Ascending aorta (tissue), 2 donors: ENCODE measurements at regions not wholly inside any gene's neighbourhood (a gene's known extent, or its start where the extent isn't known, plus 50 kb on each side); places are given as distances from the start of the nearest gene placed in this dataset.

Experiments
- DNase-seq, 2 donors: peaks; one replicate each; pipeline ENCODE4 v3.0.0-alpha.2; 2019; ENCODE audit warnings: low spot score in 2 of 2
- H3K27ac ChIP-seq, 2 donors: fragments of 200-600 bp; sonication (generic); one replicate each; pipeline ENCODE4 v1.5.1; 2016 to 2017; ENCODE audit warnings: mild to moderate bottlenecking in 1 of 2
- H3K27me3 ChIP-seq: fragments of 200-600 bp; sonication (generic); one replicate; pipeline ENCODE4 v1.5.1; 2017
- H3K36me3 ChIP-seq, 2 donors: fragments of 200-600 bp; sonication (generic); one replicate each; pipeline ENCODE4 v1.5.1; 2016
- H3K4me1 ChIP-seq, 2 donors: fragments of 200-600 bp; sonication (generic); one replicate each; pipeline ENCODE4 v1.5.1; 2016 to 2017; ENCODE audit warnings: mild to moderate bottlenecking in 1 of 2
- H3K4me3 ChIP-seq, 2 donors: fragments of 200-600 bp; sonication (generic); one replicate each; pipeline ENCODE4 v1.5.1; 2016 to 2017; ENCODE audit warnings: mild to moderate bottlenecking in 1 of 2
- H3K9me3 ChIP-seq, 2 donors: fragments of 200-600 bp; sonication (generic); one replicate each; pipeline ENCODE4 v1.5.1; 2016
- intact Hi-C: fragments of 100-400 bp; cut with DNase I; formaldehyde crosslinking; loops from one replicate; pipeline ENCODE4 v1.15.1; 2023
- TF ChIP-seq, protein P1 (sequence below), 3 experiments: fragments of 200-600 bp in 2 of 3; fragments of 450-650 bp in 1 of 3; sonication (generic) in 2 of 3; IDR thresholded peaks; one replicate each; pipeline ENCODE4 v1.5.1; 2016 to 2019; ENCODE audit warnings: antibody characterized with exemption in 3 of 3, mild to moderate bottlenecking in 1 of 3, moderate library complexity in 1 of 3

DNA sequence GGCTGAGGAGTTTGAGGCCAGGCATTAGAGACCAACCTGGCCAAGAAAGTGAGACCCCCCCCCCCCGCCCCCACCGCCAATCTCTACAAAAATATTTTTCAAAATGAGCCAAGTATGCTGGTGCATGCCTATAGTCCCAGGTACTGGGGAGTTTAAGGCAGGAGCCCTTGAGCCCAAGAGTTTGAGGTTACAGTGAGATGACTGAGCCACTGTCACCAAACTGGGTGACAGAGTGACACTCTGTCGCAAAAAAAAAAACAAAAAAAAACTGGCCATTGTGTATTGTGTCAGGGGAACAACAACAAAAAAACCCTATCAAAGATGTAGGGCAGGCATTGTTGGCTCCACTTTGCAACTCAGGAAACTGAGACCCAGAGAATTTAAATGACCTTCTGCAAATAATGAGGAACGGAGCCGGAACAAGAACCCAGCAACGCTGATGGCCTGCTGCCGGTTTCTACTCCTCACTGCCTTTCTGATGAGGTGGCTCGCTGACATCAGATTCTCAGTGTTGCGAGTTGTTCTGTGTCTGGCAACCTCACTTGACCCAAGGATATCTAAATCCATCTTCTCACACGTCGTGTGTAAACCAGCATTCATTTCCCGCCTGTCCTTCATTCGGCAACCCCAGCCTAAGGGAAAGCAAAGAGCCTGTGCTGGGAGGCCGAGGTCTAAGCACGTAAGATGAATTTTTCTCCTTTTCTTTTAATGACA lies 195.2 kb upstream of the CRY1 start:
- H3K27me3 ChIP-seq = no peaks in the 10 kb centered on the region
- intact Hi-C loops = no loop called here
- no peaks in the 10 kb centered on the region for H3K4me1 ChIP-seq
- TF ChIP-seq, protein P1, sequence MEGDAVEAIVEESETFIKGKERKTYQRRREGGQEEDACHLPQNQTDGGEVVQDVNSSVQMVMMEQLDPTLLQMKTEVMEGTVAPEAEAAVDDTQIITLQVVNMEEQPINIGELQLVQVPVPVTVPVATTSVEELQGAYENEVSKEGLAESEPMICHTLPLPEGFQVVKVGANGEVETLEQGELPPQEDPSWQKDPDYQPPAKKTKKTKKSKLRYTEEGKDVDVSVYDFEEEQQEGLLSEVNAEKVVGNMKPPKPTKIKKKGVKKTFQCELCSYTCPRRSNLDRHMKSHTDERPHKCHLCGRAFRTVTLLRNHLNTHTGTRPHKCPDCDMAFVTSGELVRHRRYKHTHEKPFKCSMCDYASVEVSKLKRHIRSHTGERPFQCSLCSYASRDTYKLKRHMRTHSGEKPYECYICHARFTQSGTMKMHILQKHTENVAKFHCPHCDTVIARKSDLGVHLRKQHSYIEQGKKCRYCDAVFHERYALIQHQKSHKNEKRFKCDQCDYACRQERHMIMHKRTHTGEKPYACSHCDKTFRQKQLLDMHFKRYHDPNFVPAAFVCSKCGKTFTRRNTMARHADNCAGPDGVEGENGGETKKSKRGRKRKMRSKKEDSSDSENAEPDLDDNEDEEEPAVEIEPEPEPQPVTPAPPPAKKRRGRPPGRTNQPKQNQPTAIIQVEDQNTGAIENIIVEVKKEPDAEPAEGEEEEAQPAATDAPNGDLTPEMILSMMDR (IDR thresholded peaks at IDR 0.05) = no peak
- no peak for DNase-seq
- no peak overlapping the region for H3K4me3 ChIP-seq
- no peaks in the 10 kb centered on the region for H3K36me3 ChIP-seq
- no peaks in the 10 kb centered on the region for H3K9me3 ChIP-seq
- no peak overlapping the region for H3K27ac ChIP-seq

DNA sequence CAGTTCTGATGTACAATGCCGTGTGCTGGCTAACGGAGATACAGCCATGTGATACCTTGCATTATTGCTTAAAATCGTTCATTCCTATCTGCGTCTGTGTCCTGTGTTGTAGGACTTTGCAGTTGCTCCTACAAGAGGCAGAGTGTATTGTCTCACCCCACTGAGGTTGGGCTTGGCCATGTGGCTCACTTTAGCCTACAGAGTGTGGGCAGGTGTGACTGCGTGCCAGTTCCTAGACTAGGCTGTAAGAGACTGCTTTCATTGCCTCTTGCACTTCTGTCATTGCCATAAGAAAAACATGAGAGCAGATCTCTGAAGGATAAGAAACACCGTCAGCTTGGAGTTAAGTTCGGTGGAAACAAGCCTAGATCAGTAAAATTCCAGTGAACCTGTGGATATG lies 197.7 kb upstream of the CRY1 start:
- intact Hi-C loops = no loop called here
- no peak overlapping the region for H3K27ac ChIP-seq
- no peak overlapping the region for H3K4me3 ChIP-seq
- no peaks in the 10 kb centered on the region for H3K4me1 ChIP-seq
- H3K27me3 ChIP-seq = no peaks in the 10 kb centered on the region
- no peaks in the 10 kb centered on the region for H3K9me3 ChIP-seq
- no peak for DNase-seq
- TF ChIP-seq, protein P1 (IDR thresholded peaks at IDR 0.05) = no peak
- no peaks in the 10 kb centered on the region for H3K36me3 ChIP-seq

DNA sequence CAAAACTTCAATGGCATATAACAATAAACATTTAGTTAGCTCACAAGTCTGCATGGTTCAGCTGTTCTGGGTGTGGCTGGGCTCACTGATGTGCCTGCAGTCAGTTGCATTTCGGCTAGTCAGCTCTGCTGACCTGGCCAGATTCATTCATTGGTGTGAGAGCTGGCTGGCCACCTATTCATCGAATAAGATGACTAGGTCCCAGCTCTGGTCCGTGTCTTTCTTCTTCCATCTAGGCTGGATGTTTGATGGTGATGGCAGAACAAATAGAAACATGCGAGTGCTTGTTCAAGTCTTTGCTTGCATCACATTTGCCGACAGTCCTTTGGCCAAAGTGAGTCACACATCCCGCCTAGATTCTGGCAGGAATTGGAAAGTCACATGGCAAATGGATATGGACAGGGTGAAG lies 203.3 kb upstream of the CRY1 start:
- intact Hi-C loops = no loop called here
- no peaks in the 10 kb centered on the region for H3K27me3 ChIP-seq

DNA sequence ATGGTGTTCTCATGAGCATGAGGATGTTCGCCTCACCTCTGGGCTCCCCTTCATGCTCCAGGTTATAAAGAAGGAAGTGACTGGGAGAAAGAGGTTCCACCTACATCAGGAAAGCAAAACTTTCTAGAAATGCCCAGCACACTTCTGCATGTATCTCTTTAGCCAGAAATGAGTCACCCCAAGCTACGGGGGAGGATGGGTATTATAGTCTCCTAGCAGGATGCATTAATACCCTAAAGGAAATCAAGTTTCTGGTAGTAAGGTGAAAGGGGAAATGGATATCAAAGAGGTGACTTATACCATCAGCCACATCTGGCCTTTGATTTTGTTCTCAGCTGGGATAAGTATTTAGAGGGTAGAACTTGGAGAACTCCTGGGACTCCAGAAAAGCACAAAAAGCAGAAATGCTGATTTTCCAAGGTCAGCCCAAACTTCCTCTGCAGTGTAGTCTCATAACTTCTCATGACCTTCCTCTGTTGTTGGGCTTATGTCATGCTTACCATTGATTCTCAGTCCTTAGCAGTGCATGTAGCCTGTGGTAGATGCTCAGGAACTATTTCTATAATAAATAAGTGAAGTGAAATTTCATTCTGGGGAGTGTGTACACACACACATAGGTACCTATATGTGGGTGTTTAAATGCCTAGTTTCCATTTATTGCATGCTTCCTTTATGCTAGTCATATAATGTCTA lies 209.4 kb upstream of the CRY1 start:
- intact Hi-C loops = no loop called here
- H3K27me3 ChIP-seq = no peaks in the 10 kb centered on the region
- DNase-seq = no peak

More for the DNA sequence above, 203.3 kb upstream of the CRY1 start:
- TF ChIP-seq, protein P1 (IDR thresholded peaks at IDR 0.05) = no peak
- Histone ChIP-seq H3K9me3 (no peaks in the 10 kb centered on the region), H3K27ac (no peak overlapping the region), H3K4me3 (no peak overlapping the region), H3K4me1 (no peaks in the 10 kb centered on the region), H3K36me3 (no peaks in the 10 kb centered on the region)
- DNase-seq = no peak

DNA sequence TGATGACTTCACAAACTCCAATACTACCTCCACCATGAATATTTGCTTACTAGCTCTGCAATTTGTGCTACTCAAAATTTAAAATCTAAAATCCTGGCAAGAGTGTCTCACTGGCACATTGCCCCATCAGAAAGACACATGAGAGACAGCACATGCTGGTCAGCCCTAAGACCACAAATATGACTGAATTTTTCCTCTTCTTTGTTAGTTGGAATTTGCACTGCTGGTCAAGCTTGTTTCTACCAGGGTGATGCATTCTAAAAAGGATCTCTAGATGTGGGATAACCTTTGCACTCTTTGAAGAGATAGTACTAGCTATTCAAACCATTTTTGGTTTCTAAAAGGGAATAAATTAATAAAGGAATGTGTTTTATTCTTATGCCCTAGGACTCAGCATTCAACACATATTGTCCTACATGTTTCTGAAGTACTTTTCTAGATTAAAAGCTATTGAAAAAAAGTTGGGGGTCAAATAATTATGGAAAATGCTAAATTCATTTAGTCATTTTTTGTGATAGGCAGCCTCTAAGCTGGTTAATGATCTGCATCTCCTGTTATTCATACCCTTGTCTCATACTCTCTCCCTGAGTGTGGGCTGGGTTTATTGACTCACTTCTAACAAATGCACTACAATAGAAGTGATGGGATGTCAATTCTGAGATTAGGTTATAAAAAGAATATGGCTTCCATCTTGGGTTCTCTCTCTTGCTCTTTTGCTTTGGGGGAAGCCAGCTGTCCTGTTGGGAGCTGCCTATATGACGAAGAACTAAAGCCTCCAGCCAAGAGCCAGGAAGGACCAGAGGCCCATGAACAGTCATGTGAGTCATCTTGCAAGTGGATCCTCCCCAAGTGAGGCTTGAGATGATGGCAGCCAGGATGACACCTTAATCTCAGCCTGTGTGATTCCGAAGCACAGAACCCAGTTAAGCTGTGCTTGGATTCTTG lies 211.5 kb upstream of the CRY1 start:
- DNase-seq = no peak

More for the DNA sequence above, 209.4 kb upstream of the CRY1 start:
- Histone ChIP-seq H3K4me1 (no peaks in the 10 kb centered on the region), H3K9me3 (no peaks in the 10 kb centered on the region), H3K4me3 (no peak overlapping the region), H3K36me3 (no peaks in the 10 kb centered on the region), H3K27ac (no peak overlapping the region)
- TF ChIP-seq, protein P1 (IDR thresholded peaks at IDR 0.05) = no peak

More for the DNA sequence above, 211.5 kb upstream of the CRY1 start:
- intact Hi-C loops = no loop called here
- no peaks in the 10 kb centered on the region for H3K9me3 ChIP-seq
- H3K27me3 ChIP-seq = no peaks in the 10 kb centered on the region
- TF ChIP-seq, protein P1 (IDR thresholded peaks at IDR 0.05) = no peak
- H3K27ac ChIP-seq = no peak overlapping the region
- H3K4me1 ChIP-seq = no peaks in the 10 kb centered on the region
- no peak overlapping the region for H3K4me3 ChIP-seq
- H3K36me3 ChIP-seq = no peaks in the 10 kb centered on the region
